ENCODE measurements at regions not wholly inside any gene's neighbourhood (a gene's known extent, or its start where the extent isn't known, plus 50 kb on each side); places are given as distances from the start of the nearest gene placed in this dataset.

DNA sequence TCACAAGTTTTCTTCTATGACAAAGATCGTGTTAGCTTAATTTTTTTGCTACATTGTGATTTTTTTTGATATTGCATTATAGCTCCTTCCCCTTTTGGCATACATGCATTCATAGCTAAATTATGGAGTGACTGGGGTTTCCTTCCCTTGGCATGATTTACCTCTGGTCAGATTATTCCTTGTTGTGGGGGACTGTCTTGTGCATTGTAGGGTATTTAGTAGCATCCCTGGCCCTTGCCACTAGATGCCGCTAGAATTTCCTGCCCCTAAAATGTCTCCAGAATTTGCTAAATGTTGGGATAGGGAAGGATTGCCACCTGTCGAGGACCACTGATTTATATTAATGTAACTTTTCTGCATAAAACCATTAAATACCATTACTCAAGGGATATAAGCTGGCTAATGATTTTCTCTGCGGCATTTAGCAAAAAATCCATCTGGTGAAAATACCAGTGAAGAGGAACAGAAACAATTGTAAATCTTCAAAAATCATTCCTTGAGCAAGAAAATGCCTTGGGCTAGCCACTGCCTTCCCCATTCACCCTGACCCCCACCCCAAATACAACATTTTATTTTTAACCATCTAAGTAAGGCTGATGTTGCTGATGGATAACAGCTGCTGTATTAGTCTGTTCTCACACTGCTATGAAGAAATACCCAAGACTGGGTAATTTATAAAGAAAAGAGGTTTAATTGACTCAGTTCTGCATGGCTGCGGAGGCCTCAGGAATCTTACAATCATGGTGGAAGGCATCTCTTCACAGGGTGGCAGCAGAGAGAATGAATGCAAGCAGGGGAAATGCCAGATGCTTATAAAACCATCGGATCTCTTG lies 195.2 kb downstream of the MAP2K6 start:
- TF ChIP-seq POLR2A (IDR thresholded peaks at IDR 0.05): no peak
- peak in 1 of 3 experiments; percentile 24 for TF ChIP-seq CTCF (IDR thresholded peaks at IDR 0.05)

All from testis (tissue), 2 donors.